Gastrocnemius medialis (tissue), 4 donors: ENCODE measurements at regions not wholly inside any gene's neighbourhood (a gene's known extent, or its start where the extent isn't known, plus 50 kb on each side); places are given as distances from the start of the nearest gene placed in this dataset.

ENCODE experiments used
- POLR2A ChIP-seq, 2 donors: fragments of 450-650 bp; IDR thresholded peaks; one replicate each; pipeline ENCODE4 v1.6.1; 2017; ENCODE audit warnings: antibody characterized with exemption in 2 of 2, mild to moderate bottlenecking in 2 of 2, moderate library complexity in 2 of 2
- TF ChIP-seq, protein P1 (sequence below), 5 experiments: fragments of 450-650 bp in 3 of 5; fragments of 200-600 bp in 2 of 5; sonication (generic) in 2 of 5; IDR thresholded peaks in 4 of 5; conservative IDR thresholded peaks in 1 of 5; 1 replicate in 4 of 5; 2 replicates in 1 of 5; pipeline ENCODE4 v1.5.1; 2016 to 2019; ENCODE audit warnings: antibody characterized with exemption in 5 of 5, mild to moderate bottlenecking in 3 of 5, moderate library complexity in 3 of 5

DNA sequence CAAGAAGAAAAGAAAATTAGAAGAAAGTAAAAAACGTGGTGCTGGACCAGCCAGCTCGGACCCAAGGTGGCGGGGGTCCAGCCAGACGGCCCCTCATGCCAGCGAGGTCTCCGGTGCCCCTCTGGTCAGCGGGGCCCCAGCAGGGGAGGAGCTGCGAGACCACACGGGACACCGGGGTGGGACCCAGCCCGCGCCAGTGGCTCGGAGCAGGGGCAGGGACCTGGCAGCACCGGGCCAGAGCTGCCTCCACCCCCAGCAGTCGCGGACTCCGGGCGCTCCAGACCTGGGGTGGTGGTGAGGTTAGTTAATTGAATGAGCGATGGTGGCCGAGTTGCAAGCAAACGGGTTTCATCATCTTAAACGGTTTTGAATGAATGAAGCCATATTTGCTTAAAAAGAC is 289.9 kb upstream of the MC4R start:
- TF ChIP-seq, protein P1, sequence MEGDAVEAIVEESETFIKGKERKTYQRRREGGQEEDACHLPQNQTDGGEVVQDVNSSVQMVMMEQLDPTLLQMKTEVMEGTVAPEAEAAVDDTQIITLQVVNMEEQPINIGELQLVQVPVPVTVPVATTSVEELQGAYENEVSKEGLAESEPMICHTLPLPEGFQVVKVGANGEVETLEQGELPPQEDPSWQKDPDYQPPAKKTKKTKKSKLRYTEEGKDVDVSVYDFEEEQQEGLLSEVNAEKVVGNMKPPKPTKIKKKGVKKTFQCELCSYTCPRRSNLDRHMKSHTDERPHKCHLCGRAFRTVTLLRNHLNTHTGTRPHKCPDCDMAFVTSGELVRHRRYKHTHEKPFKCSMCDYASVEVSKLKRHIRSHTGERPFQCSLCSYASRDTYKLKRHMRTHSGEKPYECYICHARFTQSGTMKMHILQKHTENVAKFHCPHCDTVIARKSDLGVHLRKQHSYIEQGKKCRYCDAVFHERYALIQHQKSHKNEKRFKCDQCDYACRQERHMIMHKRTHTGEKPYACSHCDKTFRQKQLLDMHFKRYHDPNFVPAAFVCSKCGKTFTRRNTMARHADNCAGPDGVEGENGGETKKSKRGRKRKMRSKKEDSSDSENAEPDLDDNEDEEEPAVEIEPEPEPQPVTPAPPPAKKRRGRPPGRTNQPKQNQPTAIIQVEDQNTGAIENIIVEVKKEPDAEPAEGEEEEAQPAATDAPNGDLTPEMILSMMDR (IDR thresholded peaks at IDR 0.05 in 4 of 5, conservative IDR thresholded peaks at IDR 0.05 in 1 of 5) = no peak
- no peak for TF ChIP-seq POLR2A (IDR thresholded peaks at IDR 0.05)
